ENCODE measurements at regions not wholly inside any gene's neighbourhood (a gene's known extent, or its start where the extent isn't known, plus 50 kb on each side); places are given as distances from the start of the nearest gene placed in this dataset.

DNA sequence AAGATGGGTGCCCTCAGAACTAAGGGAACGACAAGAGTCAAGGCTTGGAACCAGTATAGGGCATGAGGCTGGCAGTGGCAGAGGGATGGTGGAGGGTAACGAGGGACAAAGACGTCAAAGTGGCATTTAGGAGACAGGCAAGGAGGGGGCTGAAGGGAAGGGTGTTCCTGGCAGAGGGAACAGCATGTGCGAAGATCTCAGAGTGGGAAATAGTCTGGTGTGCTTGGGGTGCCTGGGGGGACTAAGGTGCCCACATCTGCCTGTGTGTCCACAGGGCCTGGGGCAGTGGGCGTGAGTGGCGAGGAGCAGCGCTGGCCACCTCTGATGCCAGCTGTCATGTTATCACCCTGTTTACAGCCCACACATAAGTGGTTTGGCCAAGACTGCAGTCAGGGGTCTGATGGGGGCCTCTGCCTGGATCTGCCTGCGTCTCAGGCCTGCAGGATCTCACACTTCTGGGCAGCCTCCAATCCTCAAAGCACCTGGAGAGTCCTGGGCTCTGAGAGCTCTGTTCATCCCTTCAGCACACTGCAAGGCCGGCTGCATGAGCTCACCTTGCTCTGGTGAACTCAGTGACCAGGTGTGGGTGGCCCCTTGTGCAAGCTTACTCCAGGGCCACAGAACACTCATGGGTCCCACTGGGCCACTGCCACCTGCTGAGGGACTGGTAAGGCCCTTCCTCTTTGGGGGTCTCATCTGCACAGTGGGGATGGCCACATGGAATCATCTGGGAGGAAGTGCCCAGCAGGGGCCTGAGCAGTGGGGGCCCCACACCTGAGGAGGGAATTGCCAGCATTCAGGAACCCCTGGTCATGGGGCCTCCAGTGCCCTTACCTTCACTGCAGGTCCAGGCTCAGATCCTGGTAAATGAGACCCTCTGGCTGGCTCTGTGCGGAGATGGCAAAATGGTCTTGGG is 89.7 kb upstream of the SHISAL1 start:
- DNase-seq (ENCODE audit: low spot score): no peak

DNA sequence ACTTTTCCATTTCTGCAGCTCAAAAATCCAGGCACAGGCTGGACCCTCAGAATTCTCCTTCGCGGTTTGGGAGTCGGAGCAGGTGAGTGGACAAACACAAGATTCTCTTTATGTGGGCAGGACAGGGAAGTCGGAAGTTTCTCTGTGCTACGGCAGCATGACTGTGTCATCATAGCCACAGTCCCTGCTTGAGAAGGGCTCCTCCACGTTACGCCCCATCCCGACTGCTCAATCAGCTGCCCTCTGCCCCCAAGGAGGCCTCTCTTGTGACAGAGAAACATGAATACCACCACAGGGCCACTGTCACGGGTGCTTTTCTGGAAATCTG is 89.0 kb upstream of the SHISAL1 start:
- DNase-seq (ENCODE audit: low spot score): no peak

DNA sequence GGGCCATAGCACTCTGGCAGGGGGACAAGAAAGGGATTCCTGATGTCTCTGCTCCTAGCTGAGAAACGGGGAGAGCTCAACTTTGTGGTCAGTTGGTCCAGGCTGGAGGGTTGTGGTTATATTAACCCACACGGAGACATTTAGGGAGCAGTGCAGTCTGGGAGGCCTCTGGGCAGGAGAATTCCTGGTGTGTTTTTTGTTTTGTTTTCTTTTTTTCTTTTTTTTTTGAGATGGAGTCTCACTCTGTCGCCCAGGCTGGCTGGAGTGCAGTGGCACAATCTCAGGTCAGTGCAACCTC is 88.0 kb upstream of the SHISAL1 start:
- DNase-seq (ENCODE audit: low spot score): no peak

GRCh38 chr22:44399906-44400762 is 87.4 kb upstream of the SHISAL1 start:
- no peak for DNase-seq (ENCODE audit: low spot score)

GRCh38 chr22:44398856-44399837 is 86.4 kb upstream of the SHISAL1 start:
- DNase-seq (ENCODE audit: low spot score): no peak

GRCh38 chr22:44396727-44397722 is 84.3 kb upstream of the SHISAL1 start:
- DNase-seq (ENCODE audit: low spot score): no peak

DNA sequence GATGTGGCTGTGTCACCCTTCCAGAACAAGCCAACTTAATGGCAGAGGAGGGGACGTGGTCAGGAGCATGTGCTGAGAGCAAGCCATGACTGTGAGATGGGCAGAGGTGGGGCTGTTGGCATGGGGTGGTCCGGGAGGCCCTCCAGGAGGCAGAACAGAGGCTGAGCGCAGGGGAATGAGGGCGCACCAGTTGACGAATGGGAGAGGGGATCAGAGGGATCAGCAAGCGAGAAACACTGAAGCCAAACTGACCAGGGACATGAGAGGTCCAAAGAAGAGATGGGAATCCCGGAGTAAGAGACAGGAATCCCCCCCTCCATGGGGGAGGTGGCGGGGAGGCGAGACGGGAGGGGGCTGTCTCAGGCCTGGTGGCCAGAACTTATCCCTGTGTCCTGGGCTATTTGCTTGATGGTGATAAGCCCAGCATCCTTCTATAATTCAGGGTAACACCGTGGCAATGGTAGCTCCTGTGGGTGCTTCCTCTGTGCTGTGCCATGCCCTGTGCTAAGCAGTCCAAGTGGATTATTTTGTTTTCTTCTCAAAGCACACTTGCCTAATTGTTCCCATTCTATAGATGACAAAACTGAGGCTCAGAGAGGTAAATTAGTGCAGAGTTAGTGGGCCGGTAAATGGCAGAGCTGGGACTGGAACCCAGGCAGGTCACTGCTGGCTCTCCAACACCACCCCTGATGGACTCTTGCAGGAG is 83.4 kb upstream of the SHISAL1 start:
- no peak for DNase-seq (ENCODE audit: low spot score)

DNA sequence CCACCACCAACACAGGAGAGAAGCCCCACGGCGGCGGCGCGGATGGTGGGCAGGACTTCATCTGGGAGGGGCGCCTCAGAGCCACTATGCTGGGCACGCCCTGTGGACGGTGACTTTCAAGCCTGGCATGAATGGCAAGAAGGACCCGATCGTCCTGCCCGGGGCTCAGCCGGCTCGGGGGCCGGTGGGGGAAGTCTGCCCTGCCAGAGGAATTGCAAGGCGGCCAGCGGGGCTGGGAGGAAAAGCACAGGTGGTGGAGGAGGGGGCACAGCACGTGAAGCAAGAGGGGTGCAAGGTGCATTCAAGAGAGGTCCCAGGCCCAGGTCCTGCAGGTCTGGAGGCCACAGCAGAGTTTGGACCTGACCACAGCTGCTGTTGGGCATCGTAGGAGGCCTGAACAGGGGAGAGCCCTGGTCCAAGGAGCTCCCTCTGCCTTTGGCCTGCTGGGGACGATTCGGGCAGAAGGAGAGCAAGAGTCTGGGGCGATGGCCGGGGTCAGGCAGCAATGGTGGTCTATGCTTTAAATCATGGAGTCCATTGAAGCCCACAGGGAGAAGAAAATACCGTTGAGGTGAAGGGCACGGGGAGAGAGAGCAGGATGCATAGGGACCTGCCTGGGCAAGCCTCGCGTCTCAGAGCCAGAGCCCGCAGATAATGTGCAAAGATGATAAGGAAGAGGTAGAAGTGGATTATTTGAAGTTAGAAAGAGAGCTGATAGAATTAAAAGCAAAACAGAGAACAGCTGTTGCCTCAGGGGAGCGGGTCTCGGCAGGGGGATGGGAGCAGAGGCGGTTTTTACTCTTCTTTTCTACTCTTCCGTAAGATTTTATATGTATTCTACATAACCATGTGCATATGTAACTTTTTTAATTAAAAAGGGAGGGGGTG is 82.6 kb upstream of the SHISAL1 start:
- DNase-seq (ENCODE audit: low spot score): no peak

GRCh38 chr22:44394246-44395117 is 81.7 kb upstream of the SHISAL1 start:
- DNase-seq (ENCODE audit: low spot score): no peak

- no peak for DNase-seq (ENCODE audit: low spot score)
These were observed 80.3 kb upstream of the SHISAL1 start for GRCh38 chr22:44393066-44393465.

- no peak for DNase-seq (ENCODE audit: low spot score)
These were observed 79.7 kb upstream of the SHISAL1 start for GRCh38 chr22:44392446-44392921.

- no peak for DNase-seq (ENCODE audit: low spot score)
These were observed 79.0 kb upstream of the SHISAL1 start for GRCh38 chr22:44391481-44392445.

DNA sequence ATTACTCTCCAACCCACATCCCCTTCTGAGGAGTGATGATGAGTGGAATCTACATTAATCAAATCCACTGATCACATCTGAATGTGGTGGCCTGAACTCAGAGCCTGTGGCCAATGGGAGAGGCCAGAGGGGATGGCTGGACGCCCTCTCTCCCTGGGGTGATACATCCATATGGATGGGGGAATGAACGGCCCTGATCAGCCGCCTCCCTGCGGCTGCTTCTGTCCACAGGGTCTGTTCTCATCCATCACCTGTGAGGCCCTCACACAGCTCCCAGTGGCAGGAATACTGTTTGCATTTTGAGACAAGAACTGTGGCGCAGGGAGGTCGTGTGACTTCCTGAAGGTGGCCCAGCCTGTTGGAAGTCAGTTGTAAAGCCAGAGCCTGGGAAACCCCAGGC is 78.3 kb upstream of the SHISAL1 start:
- no peak for DNase-seq (ENCODE audit: low spot score)

DNA sequence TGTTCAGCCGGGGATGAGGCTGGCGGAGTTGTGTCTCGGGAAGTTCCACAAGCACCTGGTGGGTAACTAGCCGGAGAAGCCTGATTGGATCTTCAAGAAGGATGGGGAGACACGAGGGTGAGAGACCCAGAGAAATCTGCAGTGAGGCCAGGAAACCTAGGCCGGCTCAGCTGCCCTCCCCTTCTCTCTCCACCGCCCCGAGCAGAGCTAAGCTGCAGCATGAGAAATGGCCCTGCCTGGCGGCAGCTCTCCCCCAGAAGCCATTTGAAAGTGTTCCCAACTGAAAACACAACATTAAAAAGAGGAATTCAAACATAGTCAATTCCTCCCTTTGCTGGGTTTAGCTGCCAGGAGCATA is 77.8 kb upstream of the SHISAL1 start:
- DNase-seq (ENCODE audit: low spot score): no peak

DNA sequence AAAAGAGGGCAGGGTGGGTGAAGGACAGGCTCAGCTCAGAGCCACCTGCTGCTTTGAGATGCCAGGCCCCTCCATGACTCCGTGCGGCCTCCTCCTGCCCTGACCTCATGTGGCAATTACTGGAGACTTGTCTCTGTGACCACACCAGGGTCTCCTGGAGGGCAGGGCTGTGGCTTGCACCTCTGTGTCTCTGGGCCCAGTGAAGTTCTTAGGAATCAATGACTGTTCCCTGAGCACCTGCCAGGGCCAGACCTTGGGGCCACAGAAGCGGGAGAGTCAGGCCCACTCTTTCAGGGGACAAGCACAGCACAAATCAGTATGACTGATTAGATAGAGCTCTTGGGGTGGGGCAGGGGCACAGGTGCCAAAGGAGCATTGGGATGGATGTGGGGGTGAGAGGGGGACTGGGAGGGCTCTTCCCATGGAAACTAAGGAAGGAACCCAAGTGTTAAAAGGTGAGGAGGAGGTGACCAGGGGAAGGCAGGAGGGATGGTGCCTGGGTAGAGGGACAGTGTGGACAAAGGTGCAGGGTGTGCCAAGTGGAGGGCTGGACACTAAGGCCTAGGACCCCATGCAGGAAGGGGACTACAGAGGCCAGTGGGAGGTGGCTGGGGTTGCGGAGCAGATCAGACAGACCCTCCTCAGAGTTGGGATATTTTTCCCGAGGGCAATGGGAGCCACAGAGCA is 77.3 kb upstream of the SHISAL1 start:
- DNase-seq (ENCODE audit: low spot score): no peak

GRCh38 chr22:44389181-44389580 is 76.4 kb upstream of the SHISAL1 start:
- no peak for DNase-seq (ENCODE audit: low spot score)
